GM12875 (cell line): ENCODE measurements at regions not wholly inside any gene's neighbourhood (a gene's known extent, or its start where the extent isn't known, plus 50 kb on each side); places are given as distances from the start of the nearest gene placed in this dataset.

Source experiments
- H3K4me3 ChIP-seq: one replicate; pipeline ENCODE4 v1.5.1; 2011; ENCODE audit warnings: low read depth, low read length, control low read depth
- CTCF ChIP-seq: IDR thresholded peaks from 2 replicates; pipeline ENCODE4 v1.5.1; 2011; ENCODE audit warnings: low read depth, mild to moderate bottlenecking, control low read depth, inconsistent platforms, low read length, moderate library complexity, borderline replicate concordance; ENCODE audit not compliant: insufficient read depth

- no peak overlapping the region for H3K4me3 ChIP-seq
- TF ChIP-seq CTCF = no peak
Measured at GRCh38 chr6:115577270-115577669, 483.4 kb downstream of the FRK start.

GRCh38 chr6:115575285-115575684, 485.4 kb downstream of the FRK start:
- no peak for TF ChIP-seq CTCF
- no peak overlapping the region for H3K4me3 ChIP-seq

GRCh38 chr6:115573861-115574260, 486.8 kb downstream of the FRK start:
- TF ChIP-seq CTCF = no peak
- no peak overlapping the region for H3K4me3 ChIP-seq

- no peak for TF ChIP-seq CTCF
- H3K4me3 ChIP-seq = no peak overlapping the region
Measured at GRCh38 chr6:115570331-115570730, 490.4 kb downstream of the FRK start.

GRCh38 chr6:115554060-115554459, 506.6 kb downstream of the FRK start:
- TF ChIP-seq CTCF = no peak
- H3K4me3 ChIP-seq = no peak overlapping the region

- no peak overlapping the region for H3K4me3 ChIP-seq
- no peak for TF ChIP-seq CTCF
Measured at GRCh38 chr6:115551527-115551926, 509.2 kb downstream of the FRK start.

GRCh38 chr6:115545672-115545986, 515.1 kb downstream of the FRK start:
- H3K4me3 ChIP-seq = no peak overlapping the region
- no peak for TF ChIP-seq CTCF
